ENCODE measurements at regions not wholly inside any gene's neighbourhood (a gene's known extent, or its start where the extent isn't known, plus 50 kb on each side); places are given as distances from the start of the nearest gene placed in this dataset.
A peak's percentile ranks its signal among the peaks of the same experiment; 100 is the strongest.

DNA sequence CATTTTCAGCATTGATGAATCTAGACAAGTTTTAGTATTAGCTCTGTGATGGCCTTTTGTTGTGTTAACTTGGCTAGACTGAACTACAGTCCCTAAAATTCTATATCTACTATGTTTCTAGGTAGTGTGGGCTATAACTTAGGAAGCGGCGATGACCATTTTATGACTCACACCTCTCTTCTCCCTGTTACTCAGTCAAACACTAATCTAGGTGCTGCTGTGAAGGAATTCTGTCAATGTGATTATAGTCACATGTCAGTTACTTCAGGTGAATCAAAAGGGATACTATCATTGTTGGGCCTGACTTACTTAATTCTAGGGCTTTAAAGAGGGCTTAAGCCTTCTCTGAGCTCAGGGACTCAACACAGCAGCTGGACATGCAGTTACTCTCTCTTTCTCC lies 691.5 kb upstream of the MAP3K7 start:
- peaks cover 3% of the 10 kb centered on the region for H3K9me3 Mint-ChIP-seq
- no peaks in the 10 kb centered on the region for H3K4me1 Mint-ChIP-seq (ENCODE audit: low read depth)
- ChIA-PET CTCF (no interaction called here), POLR2A (no interaction called here)
- H3K27ac Mint-ChIP-seq, result no peak overlapping the region
- no peaks in the 10 kb centered on the region for H3K36me3 Mint-ChIP-seq (ENCODE audit: low read depth)
- ATAC-seq (no peak), DNase-seq (no peak)
- H3K4me3 Mint-ChIP-seq, result no peak overlapping the region
- intact Hi-C loops (cut with micrococcal nuclease), result no loop called here
- TF ChIP-seq CTCF (IDR thresholded peaks at IDR 0.05), result no peak
- H3K27me3 Mint-ChIP-seq, result no peaks in the 10 kb centered on the region

GRCh38 chr6:91276315-91276714 lies 689.4 kb upstream of the MAP3K7 start:
- no peaks in the 10 kb centered on the region for H3K27me3 Mint-ChIP-seq
- ChIA-PET CTCF (interaction anchor here (1.0 to 1.2 kb wide), 2 partner anchors 17 to 29 kb away, joined by 3 read pairs; no protein-coding TSS in a partner anchor), POLR2A (no interaction called here)
- H3K36me3 Mint-ChIP-seq (ENCODE audit: low read depth), result no peaks in the 10 kb centered on the region
- TF ChIP-seq CTCF (IDR thresholded peaks at IDR 0.05), result peak; percentile 17
- H3K9me3 Mint-ChIP-seq, result no peaks in the 10 kb centered on the region
- DNase-seq (no peak), ATAC-seq (no peak)
- H3K4me1 Mint-ChIP-seq (ENCODE audit: low read depth), result no peaks in the 10 kb centered on the region
- H3K4me3 Mint-ChIP-seq, result no peak overlapping the region
- H3K27ac Mint-ChIP-seq, result no peak overlapping the region
- intact Hi-C loops (cut with micrococcal nuclease), result no loop called here

DNA sequence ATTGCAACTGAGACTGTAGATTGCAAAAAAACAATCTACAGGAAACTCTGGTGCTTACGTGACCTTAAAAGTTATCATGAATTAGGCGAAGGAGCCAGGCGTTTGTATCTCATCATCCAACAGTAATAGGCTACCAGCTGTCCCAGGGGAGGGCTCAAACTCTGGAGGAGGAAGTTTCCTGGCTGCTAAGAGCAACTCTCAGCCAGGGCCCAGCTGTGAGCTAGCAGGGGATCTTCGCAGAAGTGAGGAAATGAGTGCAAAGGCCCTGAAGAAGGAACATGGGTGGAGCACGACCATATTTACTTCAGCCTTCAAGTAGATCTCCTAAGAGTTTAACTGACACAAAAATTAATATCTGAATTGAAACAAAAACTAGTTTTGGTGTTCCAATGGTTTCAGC lies 686.9 kb upstream of the MAP3K7 start:
- no peak for DNase-seq
- no peaks in the 10 kb centered on the region for H3K9me3 Mint-ChIP-seq
- POLR2A ChIA-PET, result no interaction called here
- TF ChIP-seq CTCF (IDR thresholded peaks at IDR 0.05), result no peak
- intact Hi-C loops (cut with micrococcal nuclease), result no loop called here
- CTCF ChIA-PET, result no interaction called here
- H3K27ac Mint-ChIP-seq, result no peak overlapping the region
- no peak for ATAC-seq
- H3K36me3 Mint-ChIP-seq (ENCODE audit: low read depth), result no peaks in the 10 kb centered on the region
- H3K4me1 Mint-ChIP-seq (ENCODE audit: low read depth), result no peaks in the 10 kb centered on the region
- no peak overlapping the region for H3K4me3 Mint-ChIP-seq
- no peaks in the 10 kb centered on the region for H3K27me3 Mint-ChIP-seq

DNA sequence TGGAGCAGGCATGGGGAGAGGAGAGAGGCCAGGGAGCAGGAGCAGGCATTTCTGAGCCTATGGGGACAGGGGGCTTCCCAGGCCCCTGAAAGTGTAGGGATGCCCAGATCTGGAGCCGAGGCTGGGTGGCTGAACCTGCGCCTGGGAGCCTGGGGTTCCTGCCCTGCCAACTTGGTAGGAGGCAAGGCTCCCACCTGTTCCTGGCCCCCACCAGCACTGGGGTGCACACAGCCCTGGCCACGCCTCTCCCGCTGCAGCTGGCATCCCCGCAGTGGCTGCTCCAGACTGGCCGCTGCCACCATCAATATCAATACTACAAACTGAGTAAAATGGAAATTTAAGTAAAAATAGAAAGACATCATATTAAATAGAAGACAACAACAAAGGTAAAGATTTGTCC lies 684.9 kb upstream of the MAP3K7 start:
- DNase-seq (no peak), ATAC-seq (no peak)
- Mint-ChIP-seq H3K36me3 (ENCODE audit: low read depth) (no peaks in the 10 kb centered on the region), H3K9me3 (no peaks in the 10 kb centered on the region), H3K4me1 (ENCODE audit: low read depth) (no peaks in the 10 kb centered on the region), H3K27ac (no peak overlapping the region), H3K27me3 (no peaks in the 10 kb centered on the region), H3K4me3 (no peak overlapping the region)
- ChIA-PET CTCF (no interaction called here), POLR2A (no interaction called here)
- intact Hi-C loops (cut with micrococcal nuclease), result no loop called here
- no peak for TF ChIP-seq CTCF (IDR thresholded peaks at IDR 0.05)

GRCh38 chr6:91268941-91269340 lies 682.1 kb upstream of the MAP3K7 start:
- DNase-seq, result no peak
- ChIA-PET POLR2A (no interaction called here), CTCF (no interaction called here)
- no peaks in the 10 kb centered on the region for H3K27me3 Mint-ChIP-seq
- ATAC-seq, result no peak
- no peak for TF ChIP-seq CTCF (IDR thresholded peaks at IDR 0.05)
- H3K4me3 Mint-ChIP-seq, result no peak overlapping the region
- intact Hi-C loops (cut with micrococcal nuclease), result no loop called here
- no peaks in the 10 kb centered on the region for H3K36me3 Mint-ChIP-seq (ENCODE audit: low read depth)
- H3K27ac Mint-ChIP-seq, result no peak overlapping the region
- H3K9me3 Mint-ChIP-seq, result no peaks in the 10 kb centered on the region
- H3K4me1 Mint-ChIP-seq (ENCODE audit: low read depth), result no peaks in the 10 kb centered on the region

All from activated CD8-positive, alpha-beta T cell treated with anti-CD3 and anti-CD28 coated beads for 36 hours (primary cell).